Activated T-cell treated with anti-CD3 and anti-CD28 coated beads, Interleukin-2, amount 50 U/mL, for 72 hours (primary cell): ENCODE measurements at regions not wholly inside any gene's neighbourhood (a gene's known extent, or its start where the extent isn't known, plus 50 kb on each side); places are given as distances from the start of the nearest gene placed in this dataset.

Experiments used
- ATAC-seq, 2 donors: fragments of 150-1000 bp; cut with Tn5 transposase; replicated peaks in 1 of 2; 2 replicates each; pipeline ENCODE4 v1.10.0; 2021; ENCODE audit warnings: moderate library complexity in 2 of 2, mild to moderate bottlenecking in 1 of 2
- DNase-seq, 2 donors: peaks; one replicate each; pipeline ENCODE4 v3.0.0; 2021 to 2022; ENCODE audit warnings: mixed read lengths in 1 of 2
- H3K27ac Mint-ChIP-seq: one replicate; pipeline ENCODE4 v1.8.0; 2022; ENCODE audit warnings: mild to moderate bottlenecking, moderate library complexity, mixed read lengths
- H3K27me3 Mint-ChIP-seq: one replicate; pipeline ENCODE4 v1.8.0; 2022; ENCODE audit warnings: low read depth, mixed read lengths
- H3K36me3 Mint-ChIP-seq, 2 donors: one replicate each; pipeline ENCODE4 v1.8.0; 2022; ENCODE audit warnings: mixed read lengths in 2 of 2, mild to moderate bottlenecking in 1 of 2; ENCODE audit not compliant: insufficient read depth in 2 of 2
- H3K4me1 Mint-ChIP-seq: one replicate; pipeline ENCODE4 v1.8.0; 2022; ENCODE audit warnings: low read depth, mixed read lengths
- H3K4me3 Mint-ChIP-seq, 2 donors: one replicate each; pipeline ENCODE4 v1.8.0; 2022; ENCODE audit warnings: mild to moderate bottlenecking in 2 of 2, mixed read lengths in 2 of 2, moderate library complexity in 2 of 2
- H3K9me3 Mint-ChIP-seq, 2 donors: one replicate each; pipeline ENCODE4 v1.8.0; 2022; ENCODE audit warnings: mixed read lengths in 2 of 2

DNA sequence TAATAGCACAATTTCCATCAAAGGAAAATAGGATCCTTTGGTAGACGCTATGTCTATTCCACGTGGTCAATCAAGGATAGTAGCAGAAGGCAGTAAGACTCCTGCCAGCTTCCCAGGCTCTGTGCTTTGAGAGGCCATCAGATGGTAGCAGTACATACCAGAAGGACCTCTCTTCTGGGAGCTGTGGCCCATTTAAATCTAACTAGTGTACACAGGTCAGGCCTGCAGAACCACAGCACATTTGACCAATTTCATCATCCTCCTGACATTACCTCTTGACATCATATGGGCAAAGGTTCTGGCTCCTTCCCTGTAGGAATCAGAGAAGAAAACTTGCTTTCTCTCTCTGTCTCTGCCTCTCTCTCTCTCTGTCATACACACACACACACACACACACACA, 229.6 kb upstream of the HTR2A start:
- H3K4me1 Mint-ChIP-seq: no peaks in the 10 kb centered on the region
- no peaks in the 10 kb centered on the region for H3K27me3 Mint-ChIP-seq
- no peak overlapping the region for H3K4me3 Mint-ChIP-seq
- DNase-seq (no peak), ATAC-seq (no peak)
- H3K9me3 Mint-ChIP-seq: peaks cover 0 to 4% of the 10 kb centered on the region in 2 donors
- H3K27ac Mint-ChIP-seq: no peak overlapping the region
- no peaks in the 10 kb centered on the region for H3K36me3 Mint-ChIP-seq

DNA sequence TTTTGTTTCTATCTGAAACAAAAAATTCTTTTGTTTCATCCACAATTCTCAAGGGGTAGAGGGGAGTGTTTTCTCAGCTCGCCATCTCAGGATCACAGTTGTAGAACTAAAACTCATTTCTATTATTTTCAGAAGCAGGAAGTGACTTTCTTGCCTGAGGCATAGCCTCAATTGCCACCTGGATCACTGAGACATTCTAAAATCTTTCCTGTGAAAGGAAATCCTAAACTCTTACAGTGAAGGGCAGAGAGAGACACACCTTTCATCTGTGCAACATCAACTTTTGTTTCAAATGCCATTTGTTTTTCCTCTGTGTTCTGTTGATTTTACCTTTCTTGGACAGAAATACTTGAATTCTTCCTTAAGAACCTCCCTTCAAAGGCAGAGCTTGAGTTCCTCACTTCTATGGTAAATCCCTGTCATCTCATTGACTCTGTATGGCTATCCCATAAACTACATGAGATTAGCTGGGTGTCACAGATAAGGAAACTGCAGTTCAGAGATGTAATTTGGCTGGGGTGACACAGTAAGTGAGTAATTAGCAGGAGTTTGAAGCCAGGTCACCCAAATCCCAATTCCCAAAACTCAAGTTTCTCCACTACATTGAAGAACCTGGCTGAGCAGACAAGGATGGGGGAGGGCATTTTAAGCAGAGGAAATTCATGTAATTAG, 224.4 kb upstream of the HTR2A start:
- Mint-ChIP-seq H3K9me3 (peaks cover 0 to 4% of the 10 kb centered on the region in 2 donors), H3K4me3 (no peak overlapping the region), H3K27me3 (no peaks in the 10 kb centered on the region), H3K36me3 (no peaks in the 10 kb centered on the region), H3K4me1 (no peaks in the 10 kb centered on the region), H3K27ac (no peak overlapping the region)
- DNase-seq (no peak), ATAC-seq (no peak)

DNA sequence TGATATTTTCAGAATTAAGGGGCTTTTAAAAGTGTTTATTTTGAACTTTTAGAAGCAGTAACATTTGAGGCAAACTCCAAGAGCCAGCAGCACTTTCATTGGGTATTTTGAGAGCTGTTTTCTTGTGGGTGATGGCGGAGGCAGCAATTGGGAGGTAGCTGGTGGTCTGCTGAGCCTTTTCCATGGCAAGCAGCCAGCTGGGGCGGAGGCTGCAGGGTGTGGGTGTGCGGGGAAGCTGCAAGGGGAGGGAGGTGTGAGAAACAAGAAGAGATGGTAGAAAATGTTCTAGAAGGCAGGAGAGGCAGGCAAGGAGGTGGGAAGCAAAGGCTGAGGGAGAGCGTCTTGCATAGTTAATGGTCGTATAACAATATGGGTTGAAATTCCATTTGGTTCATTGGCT, 223.4 kb upstream of the HTR2A start:
- no peak overlapping the region for H3K27ac Mint-ChIP-seq
- ATAC-seq: no peak
- DNase-seq: no peak
- H3K4me3 Mint-ChIP-seq: no peak overlapping the region
- peaks cover 0 to 4% of the 10 kb centered on the region in 2 donors for H3K9me3 Mint-ChIP-seq
- no peaks in the 10 kb centered on the region for H3K4me1 Mint-ChIP-seq
- H3K27me3 Mint-ChIP-seq: no peaks in the 10 kb centered on the region
- H3K36me3 Mint-ChIP-seq: no peaks in the 10 kb centered on the region

DNA sequence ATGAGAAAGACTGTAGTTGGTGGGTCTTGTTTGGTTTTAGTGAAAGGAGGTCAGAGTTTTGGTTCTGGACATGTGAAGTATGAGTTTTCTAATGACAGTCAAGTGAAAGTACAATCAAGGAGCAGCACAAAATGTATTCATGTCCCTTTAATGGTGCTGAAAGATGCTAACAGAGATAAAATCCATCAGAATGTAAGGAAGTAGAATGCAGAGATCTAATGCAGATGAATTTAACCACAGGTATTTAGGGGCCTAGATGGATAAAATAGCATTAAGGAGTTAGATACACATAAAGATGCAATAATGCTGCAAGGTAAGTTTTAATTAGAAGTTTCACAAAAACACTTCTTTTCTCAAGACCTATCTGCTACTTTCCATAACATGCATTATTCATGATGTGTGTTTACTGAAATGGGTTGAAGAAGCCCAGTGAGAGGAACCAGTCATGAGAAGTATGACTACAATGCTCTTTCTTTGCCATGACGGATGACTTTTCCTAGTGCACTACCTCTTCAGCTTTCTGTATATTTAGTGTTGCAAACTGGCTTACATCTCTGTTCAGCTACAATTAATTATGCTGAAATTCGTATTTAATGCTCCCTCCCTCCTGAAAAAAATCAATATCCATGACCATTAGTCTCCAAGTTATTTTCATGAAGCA, 222.9 kb upstream of the HTR2A start:
- Mint-ChIP-seq H3K27ac (no peak overlapping the region), H3K4me3 (no peak overlapping the region), H3K27me3 (no peaks in the 10 kb centered on the region), H3K36me3 (no peaks in the 10 kb centered on the region), H3K9me3 (peaks cover 0 to 4% of the 10 kb centered on the region in 2 donors), H3K4me1 (no peaks in the 10 kb centered on the region)
- ATAC-seq: no peak
- DNase-seq: no peak

DNA sequence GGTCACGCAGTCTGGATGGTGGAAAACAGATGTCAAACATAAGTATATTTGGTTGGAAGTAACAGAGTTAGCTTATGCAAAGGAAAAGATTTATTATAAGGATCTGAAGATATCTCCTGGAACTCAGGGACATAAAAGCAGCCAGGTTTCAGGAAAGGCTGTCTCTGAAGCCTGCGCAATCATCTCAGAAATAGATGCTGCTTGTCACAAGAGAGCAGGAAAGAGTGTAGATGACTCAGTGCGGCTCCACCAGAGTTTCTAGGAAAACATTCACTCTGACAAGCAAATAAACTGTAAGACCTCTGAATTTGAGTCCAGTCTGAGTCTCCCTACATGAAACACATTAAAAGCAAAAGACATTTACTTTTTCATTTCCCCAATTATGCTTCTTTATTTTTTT, 220.4 kb upstream of the HTR2A start:
- no peaks in the 10 kb centered on the region for H3K9me3 Mint-ChIP-seq
- H3K4me3 Mint-ChIP-seq: no peak overlapping the region
- H3K27ac Mint-ChIP-seq: no peak overlapping the region
- H3K4me1 Mint-ChIP-seq: no peaks in the 10 kb centered on the region
- H3K27me3 Mint-ChIP-seq: no peaks in the 10 kb centered on the region
- H3K36me3 Mint-ChIP-seq: no peaks in the 10 kb centered on the region
- DNase-seq (no peak), ATAC-seq (no peak)

DNA sequence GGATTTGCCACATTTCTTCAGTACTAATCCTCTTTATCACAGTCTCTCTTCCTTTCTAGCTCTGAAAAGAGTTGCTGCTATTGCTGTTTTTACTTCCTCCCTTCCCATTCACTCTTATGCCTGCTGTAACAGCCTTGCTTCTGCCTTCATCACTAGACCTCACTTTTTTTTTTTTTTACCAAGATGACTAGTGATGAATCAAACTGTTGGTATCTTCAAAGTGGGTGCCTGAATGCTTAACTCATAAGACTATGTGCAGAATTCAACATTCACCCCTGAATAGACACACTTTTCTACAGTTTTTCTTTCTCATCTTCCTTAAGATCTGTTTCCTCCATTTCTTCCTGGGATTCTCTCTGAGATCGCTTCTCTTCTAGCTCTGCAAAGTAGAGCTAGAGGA, 217.2 kb upstream of the HTR2A start:
- H3K27ac Mint-ChIP-seq: no peak overlapping the region
- no peak overlapping the region for H3K4me3 Mint-ChIP-seq
- H3K36me3 Mint-ChIP-seq: no peaks in the 10 kb centered on the region
- no peak for DNase-seq
- peaks cover 3% of the 10 kb centered on the region for H3K4me1 Mint-ChIP-seq
- ATAC-seq: no peak
- H3K27me3 Mint-ChIP-seq: no peaks in the 10 kb centered on the region
- H3K9me3 Mint-ChIP-seq: peaks cover 0 to under 1% of the 10 kb centered on the region in 2 donors

DNA sequence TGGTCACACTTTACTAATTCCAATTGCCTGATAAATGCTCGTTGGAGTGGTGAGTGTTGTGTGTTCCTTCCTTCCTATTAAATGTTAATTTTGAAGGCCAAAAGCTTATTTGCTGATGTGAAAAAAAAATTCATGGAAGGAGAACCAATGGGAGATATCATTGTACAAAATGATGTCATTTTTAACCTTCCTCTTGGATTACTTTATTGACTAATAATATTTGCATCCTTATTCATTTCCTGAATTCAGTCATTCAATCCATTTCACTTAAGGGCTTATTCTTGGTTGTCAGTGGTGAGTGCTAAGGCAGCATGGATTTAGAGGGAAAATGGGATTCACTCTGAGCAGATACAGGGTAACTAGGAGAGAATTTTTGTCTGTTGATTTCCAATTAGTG, 216.0 kb upstream of the HTR2A start:
- ATAC-seq: no peak
- DNase-seq: no peak
- H3K27me3 Mint-ChIP-seq: no peaks in the 10 kb centered on the region
- H3K36me3 Mint-ChIP-seq: no peaks in the 10 kb centered on the region
- H3K4me1 Mint-ChIP-seq: peaks cover 6% of the 10 kb centered on the region
- no peak overlapping the region for H3K4me3 Mint-ChIP-seq
- no peak overlapping the region for H3K27ac Mint-ChIP-seq
- H3K9me3 Mint-ChIP-seq: peaks cover 0 to 2% of the 10 kb centered on the region in 2 donors

DNA sequence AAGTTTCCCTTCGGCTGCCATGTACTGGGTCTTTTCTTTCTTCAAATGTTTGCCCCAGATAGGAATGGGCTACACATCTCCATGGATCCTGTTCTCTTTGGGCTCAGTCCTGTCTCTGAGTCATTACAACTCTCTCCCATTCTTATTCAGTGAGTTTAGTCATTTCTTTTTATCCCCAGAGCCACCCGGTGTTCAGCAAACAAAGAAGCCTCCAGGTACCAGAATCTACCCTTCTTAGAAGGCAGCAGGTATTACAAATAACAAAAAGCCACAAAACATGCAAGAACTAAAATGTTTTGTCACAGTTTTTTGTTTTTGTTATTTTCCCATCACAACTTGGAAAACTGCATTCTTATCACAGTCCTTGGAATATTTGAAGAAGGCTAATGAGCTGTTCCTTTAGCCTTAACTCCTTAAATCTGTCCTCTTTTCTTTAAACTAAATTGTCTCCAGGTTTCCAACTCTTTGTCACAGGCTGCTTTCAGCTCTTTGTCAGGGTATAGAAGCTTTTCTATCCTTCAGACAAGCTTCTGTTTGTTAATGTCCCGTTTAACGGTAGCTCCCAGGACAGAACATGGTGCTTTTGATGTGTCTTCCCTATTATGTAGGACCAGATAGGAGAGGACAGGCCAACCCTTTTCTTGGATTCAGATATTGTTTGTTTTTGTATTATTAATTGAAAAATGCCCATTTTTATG, 215.5 kb upstream of the HTR2A start:
- Mint-ChIP-seq H3K4me1 (peaks cover 6% of the 10 kb centered on the region), H3K9me3 (peaks cover 0 to 2% of the 10 kb centered on the region in 2 donors), H3K27ac (no peak overlapping the region), H3K4me3 (no peak overlapping the region), H3K36me3 (no peaks in the 10 kb centered on the region), H3K27me3 (no peaks in the 10 kb centered on the region)
- DNase-seq (no peak), ATAC-seq (no peak)

DNA sequence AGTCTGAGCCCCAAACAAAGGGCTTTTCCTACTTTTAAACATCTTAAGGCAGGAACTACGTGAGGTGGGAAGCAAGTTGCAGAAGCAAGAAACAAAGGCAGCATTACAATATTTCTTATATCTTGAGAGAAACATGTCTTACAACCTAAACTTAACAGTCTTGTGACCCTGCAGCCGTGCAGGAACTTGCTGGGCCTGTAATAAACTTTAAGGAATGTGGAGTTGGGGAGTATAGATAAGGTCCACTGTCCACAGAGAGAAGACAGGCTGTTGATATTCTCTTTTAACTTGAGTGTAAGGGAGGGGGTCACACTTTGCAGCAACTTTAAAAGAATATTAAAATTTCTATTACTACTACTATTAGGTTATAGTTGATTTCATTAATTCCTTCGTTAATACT, 214.6 kb upstream of the HTR2A start:
- ATAC-seq (no peak), DNase-seq (no peak)
- H3K36me3 Mint-ChIP-seq: no peaks in the 10 kb centered on the region

DNA sequence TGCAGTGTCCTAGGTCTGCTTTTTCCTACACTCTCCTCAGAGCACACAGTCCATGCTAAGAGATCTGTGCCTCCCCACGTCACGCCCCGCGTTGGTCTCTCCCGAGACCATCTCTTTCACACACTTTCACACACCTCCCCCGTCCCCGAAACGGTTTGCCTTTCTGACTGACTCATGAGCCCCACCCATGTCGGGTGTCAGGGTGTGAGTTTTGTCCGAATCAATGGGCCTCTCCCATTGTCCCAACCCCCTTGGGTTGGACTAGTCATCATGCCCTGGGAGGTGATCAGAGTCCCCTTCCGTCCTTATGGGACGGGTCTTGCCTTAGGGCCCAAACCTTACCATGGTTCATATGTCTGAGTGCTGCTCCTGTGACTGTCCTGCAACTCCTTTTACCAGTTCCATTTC, 214.0 kb upstream of the HTR2A start:
- H3K27ac Mint-ChIP-seq: no peak overlapping the region
- H3K9me3 Mint-ChIP-seq: peaks cover 0 to 2% of the 10 kb centered on the region in 2 donors
- no peaks in the 10 kb centered on the region for H3K27me3 Mint-ChIP-seq
- no peak overlapping the region for H3K4me3 Mint-ChIP-seq
- ATAC-seq (no peak), DNase-seq (no peak)
- peaks cover 6% of the 10 kb centered on the region for H3K4me1 Mint-ChIP-seq
- H3K36me3 Mint-ChIP-seq: no peaks in the 10 kb centered on the region

More for the DNA sequence above, 214.6 kb upstream of the HTR2A start:
- H3K27me3 Mint-ChIP-seq: no peaks in the 10 kb centered on the region
- peaks cover 0 to 2% of the 10 kb centered on the region in 2 donors for H3K9me3 Mint-ChIP-seq
- H3K4me1 Mint-ChIP-seq: peaks cover 6% of the 10 kb centered on the region
- H3K27ac Mint-ChIP-seq: no peak overlapping the region
- H3K4me3 Mint-ChIP-seq: no peak overlapping the region

DNA sequence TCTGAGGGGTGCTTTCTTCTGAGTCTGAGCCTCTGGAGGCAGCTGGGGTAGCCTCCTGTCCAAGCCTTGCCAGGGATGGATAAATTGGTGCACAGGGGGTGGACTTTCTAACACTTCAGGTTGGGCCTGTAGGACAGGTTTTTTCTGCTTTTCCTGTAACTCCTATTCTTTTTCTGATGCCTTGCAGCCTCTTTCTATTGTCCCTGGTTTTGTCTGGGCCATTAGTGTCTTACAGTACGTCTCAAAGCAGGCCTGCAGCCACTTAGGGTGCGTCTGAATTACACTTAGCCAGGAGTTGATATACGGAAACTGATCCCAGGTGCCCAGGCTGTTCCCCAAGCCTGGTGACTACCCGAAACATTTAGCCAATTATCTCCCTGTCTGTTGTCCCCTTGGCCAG, 213.3 kb upstream of the HTR2A start:
- Mint-ChIP-seq H3K27me3 (no peaks in the 10 kb centered on the region), H3K4me3 (no peak overlapping the region), H3K27ac (no peak overlapping the region), H3K9me3 (peaks cover 0 to 2% of the 10 kb centered on the region in 2 donors), H3K4me1 (peaks cover 6% of the 10 kb centered on the region), H3K36me3 (no peaks in the 10 kb centered on the region)
- no peak for DNase-seq
- ATAC-seq: no peak

DNA sequence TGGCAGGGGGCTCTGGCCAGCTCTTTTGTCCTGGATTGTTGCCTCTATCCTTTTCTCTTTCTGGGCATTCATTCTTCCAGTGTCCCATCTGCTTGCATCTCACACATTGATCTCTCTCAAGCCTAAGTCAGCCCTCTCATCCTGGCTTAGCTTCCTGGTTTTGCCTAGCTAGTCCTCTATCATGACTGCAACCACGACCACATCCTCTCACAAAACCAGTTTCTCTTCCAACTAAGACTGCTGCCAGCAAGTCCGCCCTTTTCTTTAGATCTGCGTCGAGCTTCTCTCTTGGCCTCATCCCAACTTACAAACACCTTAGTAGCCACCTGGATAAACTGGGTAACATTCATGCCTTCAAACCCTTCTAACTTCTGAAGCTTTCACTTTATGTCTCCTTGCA, 212.2 kb upstream of the HTR2A start:
- no peaks in the 10 kb centered on the region for H3K27me3 Mint-ChIP-seq
- H3K4me3 Mint-ChIP-seq: no peak overlapping the region
- peaks cover 6% of the 10 kb centered on the region for H3K4me1 Mint-ChIP-seq
- DNase-seq: no peak
- no peaks in the 10 kb centered on the region for H3K36me3 Mint-ChIP-seq
- ATAC-seq: no peak
- H3K27ac Mint-ChIP-seq: no peak overlapping the region
- peaks cover 0 to 2% of the 10 kb centered on the region in 2 donors for H3K9me3 Mint-ChIP-seq

DNA sequence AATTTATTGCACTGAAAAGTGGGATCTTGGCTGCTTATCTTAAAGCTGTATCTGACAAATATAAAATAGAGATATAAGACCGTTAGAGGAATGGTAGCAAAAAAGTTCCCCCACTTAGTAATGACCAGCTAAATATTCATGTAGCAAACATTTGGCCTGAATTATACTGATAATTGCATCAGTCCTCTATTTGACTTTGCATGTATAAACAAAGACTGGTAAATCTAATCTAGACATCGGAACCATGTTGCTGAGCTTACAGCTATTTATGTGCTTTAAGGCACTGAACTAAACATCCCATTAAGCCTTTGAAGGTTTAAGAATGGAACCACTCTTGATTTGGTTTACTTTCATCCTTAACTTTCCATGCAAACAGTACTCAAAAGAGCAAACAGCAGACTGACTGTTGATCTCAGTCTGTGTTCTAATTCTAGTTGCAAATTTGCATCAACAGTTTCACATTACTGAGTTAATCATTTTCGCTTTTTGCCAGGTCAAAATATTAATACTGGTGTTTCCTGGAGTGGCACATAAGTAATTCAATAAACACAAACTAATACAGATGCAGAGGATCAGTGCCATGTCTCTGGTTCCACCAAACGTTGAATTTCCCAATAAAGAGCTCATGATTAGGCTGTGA, 203.5 kb upstream of the HTR2A start:
- ATAC-seq: no peak
- no peak overlapping the region for H3K4me3 Mint-ChIP-seq
- H3K27me3 Mint-ChIP-seq: no peaks in the 10 kb centered on the region
- no peaks in the 10 kb centered on the region for H3K4me1 Mint-ChIP-seq
- H3K36me3 Mint-ChIP-seq: no peaks in the 10 kb centered on the region
- H3K9me3 Mint-ChIP-seq: no peaks in the 10 kb centered on the region
- H3K27ac Mint-ChIP-seq: no peak overlapping the region
- no peak for DNase-seq
